ENCODE measurements at regions not wholly inside any gene's neighbourhood (a gene's known extent, or its start where the extent isn't known, plus 50 kb on each side); places are given as distances from the start of the nearest gene placed in this dataset.

- no peak for TF ChIP-seq CTCF (IDR thresholded peaks at IDR 0.05; ENCODE audit: low read depth, low read length)
- TF ChIP-seq EZH2phosphoT487 (IDR thresholded peaks at IDR 0.05; ENCODE audit: low read depth) = no peak
Observed at GRCh38 chr16:51939378-51939871, 607.5 kb downstream of the TOX3 start.
